Vagina (tissue), 2 donors: ENCODE measurements at regions not wholly inside any gene's neighbourhood (a gene's known extent, or its start where the extent isn't known, plus 50 kb on each side); places are given as distances from the start of the nearest gene placed in this dataset.

Source experiments
- DNase-seq, 2 donors: peaks; one replicate each; pipeline ENCODE4 v3.0.0-alpha.2; 2017; ENCODE audit errors: extremely low spot score in 2 of 2
- H3K27ac ChIP-seq: fragments of 200-600 bp; sonication (generic); one replicate; pipeline ENCODE4 v1.5.1; 2019
- H3K27me3 ChIP-seq: fragments of 200-600 bp; sonication (generic); one replicate; pipeline ENCODE4 v1.5.1; 2019
- H3K36me3 ChIP-seq, 2 donors: fragments of 200-600 bp; sonication (generic); one replicate each; pipeline ENCODE4 v1.5.1; 2017 to 2019
- H3K4me1 ChIP-seq: fragments of 200-600 bp; sonication (generic); one replicate; pipeline ENCODE4 v1.5.1; 2019
- H3K4me3 ChIP-seq, 2 donors: fragments of 200-600 bp; sonication (generic); 1 replicate in 1 of 2; 2 replicates in 1 of 2; pipeline ENCODE4 v1.5.1; 2016 to 2019
- H3K9me3 ChIP-seq: fragments of 200-600 bp; sonication (generic); one replicate; pipeline ENCODE4 v1.5.1; 2019
- POLR2A ChIP-seq, 2 donors: fragments of 450-650 bp; IDR thresholded peaks; one replicate each; pipeline ENCODE4 v1.6.1; 2017; ENCODE audit warnings: antibody characterized with exemption in 2 of 2, mild to moderate bottlenecking in 2 of 2, moderate library complexity in 2 of 2
- POLR2AphosphoS5 ChIP-seq, 2 donors: sonication (generic); formaldehyde crosslinking; IDR thresholded peaks; one replicate each; pipeline ENCODE4 v1.9.0; 2017; ENCODE audit warnings: antibody characterized with exemption in 2 of 2, mild to moderate bottlenecking in 2 of 2, low read depth in 1 of 2; ENCODE audit not compliant: insufficient read depth in 1 of 2
- intact Hi-C: fragments of 100-400 bp; cut with DNase I; formaldehyde crosslinking; loops from one replicate; pipeline ENCODE4 v1.15.1; 2023
- TF ChIP-seq, protein P1 (sequence below), 3 experiments: fragments of 450-650 bp in 2 of 3; fragments of 200-600 bp in 1 of 3; sonication (generic) in 1 of 3; IDR thresholded peaks; one replicate each; pipeline ENCODE4 v1.5.1; 2017 to 2019; ENCODE audit warnings: antibody characterized with exemption in 3 of 3, mild to moderate bottlenecking in 2 of 3, moderate library complexity in 2 of 3

DNA sequence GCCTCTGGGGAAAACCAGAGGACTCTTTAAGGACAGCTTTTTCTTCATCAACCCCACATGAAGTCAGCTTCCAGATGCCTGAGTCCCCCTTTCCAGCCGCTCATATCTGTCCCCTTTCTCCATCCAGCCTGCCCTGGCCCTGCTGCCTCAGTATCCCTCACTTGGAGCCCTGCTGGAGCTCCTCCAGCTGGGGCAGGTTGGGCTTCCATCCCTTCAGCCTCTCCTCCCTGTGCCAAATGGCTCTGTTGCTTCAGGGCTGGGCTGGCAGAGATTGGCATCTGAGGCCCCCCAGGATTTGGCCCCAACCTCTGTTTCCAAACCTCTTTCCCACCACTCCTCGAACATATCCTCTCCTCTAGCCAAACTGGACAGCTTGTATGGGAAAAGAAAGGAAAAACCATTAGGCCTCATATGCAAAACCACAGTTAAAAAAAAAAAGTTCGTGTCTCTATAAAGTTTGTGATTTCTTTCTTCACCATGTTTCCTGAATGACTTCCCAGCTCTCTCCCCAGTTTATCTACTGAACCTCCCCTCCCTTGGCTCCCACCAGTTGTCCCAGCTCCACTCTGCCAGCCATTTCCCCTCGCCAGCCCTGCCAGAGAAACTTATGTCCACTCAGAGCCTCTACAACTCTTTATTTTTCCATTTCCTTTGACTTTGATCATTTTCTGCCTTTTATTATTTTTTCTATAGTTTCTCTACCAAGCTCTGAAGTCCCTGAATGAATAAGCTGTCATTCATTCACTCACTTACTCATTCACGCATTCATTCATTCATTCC lies 217.9 kb downstream of the FOXD2 start:
- H3K36me3 ChIP-seq: no peaks in the 10 kb centered on the region
- intact Hi-C loops: no loop called here
- no peaks in the 10 kb centered on the region for H3K27me3 ChIP-seq
- no peak for TF ChIP-seq POLR2AphosphoS5 (IDR thresholded peaks at IDR 0.05; ENCODE audit: insufficient read depth in 1 of 2, low read depth in 1 of 2)
- TF ChIP-seq, protein P1, sequence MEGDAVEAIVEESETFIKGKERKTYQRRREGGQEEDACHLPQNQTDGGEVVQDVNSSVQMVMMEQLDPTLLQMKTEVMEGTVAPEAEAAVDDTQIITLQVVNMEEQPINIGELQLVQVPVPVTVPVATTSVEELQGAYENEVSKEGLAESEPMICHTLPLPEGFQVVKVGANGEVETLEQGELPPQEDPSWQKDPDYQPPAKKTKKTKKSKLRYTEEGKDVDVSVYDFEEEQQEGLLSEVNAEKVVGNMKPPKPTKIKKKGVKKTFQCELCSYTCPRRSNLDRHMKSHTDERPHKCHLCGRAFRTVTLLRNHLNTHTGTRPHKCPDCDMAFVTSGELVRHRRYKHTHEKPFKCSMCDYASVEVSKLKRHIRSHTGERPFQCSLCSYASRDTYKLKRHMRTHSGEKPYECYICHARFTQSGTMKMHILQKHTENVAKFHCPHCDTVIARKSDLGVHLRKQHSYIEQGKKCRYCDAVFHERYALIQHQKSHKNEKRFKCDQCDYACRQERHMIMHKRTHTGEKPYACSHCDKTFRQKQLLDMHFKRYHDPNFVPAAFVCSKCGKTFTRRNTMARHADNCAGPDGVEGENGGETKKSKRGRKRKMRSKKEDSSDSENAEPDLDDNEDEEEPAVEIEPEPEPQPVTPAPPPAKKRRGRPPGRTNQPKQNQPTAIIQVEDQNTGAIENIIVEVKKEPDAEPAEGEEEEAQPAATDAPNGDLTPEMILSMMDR (IDR thresholded peaks at IDR 0.05): no peak
- no peak for TF ChIP-seq POLR2A (IDR thresholded peaks at IDR 0.05)
- DNase-seq: peak in 1 of 2 donors; percentile 85
- peaks cover 5% of the 10 kb centered on the region for H3K4me1 ChIP-seq
- H3K9me3 ChIP-seq: no peaks in the 10 kb centered on the region
- no peak overlapping the region for H3K27ac ChIP-seq
- H3K4me3 ChIP-seq: no peak overlapping the region

DNA sequence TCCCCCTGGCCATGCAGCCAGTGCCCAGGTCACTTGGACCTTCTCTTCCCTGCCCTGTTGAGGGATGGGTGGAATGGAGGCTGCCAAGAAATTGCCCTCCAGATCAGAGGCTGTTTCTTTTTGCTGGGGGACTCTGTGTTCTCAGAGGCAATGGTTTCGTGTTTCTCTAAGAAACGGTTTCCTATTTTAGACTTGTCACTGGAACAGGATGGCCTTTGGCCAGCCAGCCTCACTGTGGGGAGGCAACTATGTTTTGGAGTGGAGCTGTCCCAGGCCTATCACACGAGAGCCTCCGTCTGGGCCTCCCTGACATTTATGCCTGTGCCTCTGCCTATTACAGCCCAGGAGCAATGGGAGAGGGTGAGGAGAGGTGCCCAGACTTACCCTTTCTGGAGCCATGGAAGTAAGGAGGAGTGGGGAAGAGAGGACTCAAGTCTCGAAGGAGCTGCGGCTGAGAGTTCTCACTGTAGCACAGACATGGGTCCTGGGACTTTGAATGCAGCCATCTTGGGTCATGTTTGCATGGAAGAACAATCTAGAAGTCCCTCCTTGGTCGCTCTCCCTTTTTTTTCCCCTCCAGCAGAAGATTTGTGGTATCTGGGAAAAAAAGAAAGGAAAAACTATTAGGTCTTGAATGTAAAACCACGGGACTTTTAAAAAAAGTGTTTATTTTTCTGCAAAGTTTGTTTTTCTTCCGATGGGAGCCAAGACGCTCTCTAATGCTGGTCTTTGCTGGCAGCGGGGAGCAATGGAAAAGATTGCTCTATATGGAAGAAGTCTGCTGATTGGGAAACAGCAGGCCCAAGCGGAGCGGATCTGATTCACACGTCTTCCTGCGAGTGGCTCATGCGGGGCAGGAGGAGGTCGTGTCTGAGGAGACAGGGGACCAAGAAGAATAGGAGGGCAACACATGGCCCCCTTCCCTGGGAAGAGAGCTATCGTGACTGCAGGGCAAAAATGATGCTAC lies 219.2 kb downstream of the FOXD2 start:
- DNase-seq: peak in 1 of 2 donors; percentile 70
- Histone ChIP-seq H3K36me3 (no peaks in the 10 kb centered on the region), H3K9me3 (no peaks in the 10 kb centered on the region), H3K27me3 (no peaks in the 10 kb centered on the region), H3K4me1 (peaks cover 4% of the 10 kb centered on the region), H3K27ac (peak overlapping the region; percentile 18), H3K4me3 (no peak overlapping the region)
- TF ChIP-seq POLR2AphosphoS5 (IDR thresholded peaks at IDR 0.05; ENCODE audit: insufficient read depth in 1 of 2, low read depth in 1 of 2): peak in 1 of 2 donors; percentile 15
- TF ChIP-seq, protein P1 (IDR thresholded peaks at IDR 0.05): no peak
- intact Hi-C loops: no loop called here

DNA sequence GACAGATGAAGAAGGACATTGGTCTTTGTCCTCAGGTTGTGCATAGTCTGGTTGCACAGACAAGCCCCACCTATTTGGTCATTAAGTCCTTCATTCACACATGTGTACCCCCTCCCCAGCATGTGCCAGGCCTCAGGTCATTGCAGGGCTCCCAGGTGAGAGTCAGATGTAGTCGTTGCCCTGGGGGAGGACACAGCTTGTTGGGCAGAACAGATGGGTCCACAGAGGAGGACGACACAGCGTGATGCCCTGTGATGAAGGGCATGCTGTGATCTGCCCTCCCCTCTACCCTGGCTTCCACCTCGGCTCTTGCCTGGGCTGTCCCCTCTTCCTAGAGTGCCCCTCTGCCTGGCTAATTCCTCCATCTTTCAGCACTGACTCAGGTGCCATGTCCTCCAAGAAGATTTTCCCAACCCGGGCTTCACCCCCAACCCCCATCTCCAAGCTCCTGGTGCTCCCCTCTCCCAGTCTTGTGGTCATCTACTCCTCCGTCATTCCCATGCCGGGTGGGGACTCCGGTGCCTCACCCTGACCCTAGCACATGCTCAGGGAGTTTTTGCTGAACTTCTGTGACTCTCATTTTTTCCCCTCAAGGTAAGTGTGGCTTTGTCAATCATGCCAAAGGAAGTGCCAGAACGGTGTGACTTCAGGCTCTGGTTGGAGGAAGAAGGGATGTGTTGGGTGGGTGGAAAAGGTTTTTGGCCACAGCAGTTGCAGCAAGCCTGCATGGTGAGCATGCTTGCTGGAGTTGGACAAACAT lies 220.5 kb downstream of the FOXD2 start:
- TF ChIP-seq POLR2A (IDR thresholded peaks at IDR 0.05) (no peak), POLR2AphosphoS5 (IDR thresholded peaks at IDR 0.05; ENCODE audit: insufficient read depth in 1 of 2, low read depth in 1 of 2) (no peak)
- Histone ChIP-seq H3K9me3 (no peaks in the 10 kb centered on the region), H3K27ac (no peak overlapping the region), H3K36me3 (no peaks in the 10 kb centered on the region), H3K4me3 (no peak overlapping the region), H3K27me3 (no peaks in the 10 kb centered on the region), H3K4me1 (no peaks in the 10 kb centered on the region)
- intact Hi-C loops: no loop called here
- no peak for DNase-seq

DNA sequence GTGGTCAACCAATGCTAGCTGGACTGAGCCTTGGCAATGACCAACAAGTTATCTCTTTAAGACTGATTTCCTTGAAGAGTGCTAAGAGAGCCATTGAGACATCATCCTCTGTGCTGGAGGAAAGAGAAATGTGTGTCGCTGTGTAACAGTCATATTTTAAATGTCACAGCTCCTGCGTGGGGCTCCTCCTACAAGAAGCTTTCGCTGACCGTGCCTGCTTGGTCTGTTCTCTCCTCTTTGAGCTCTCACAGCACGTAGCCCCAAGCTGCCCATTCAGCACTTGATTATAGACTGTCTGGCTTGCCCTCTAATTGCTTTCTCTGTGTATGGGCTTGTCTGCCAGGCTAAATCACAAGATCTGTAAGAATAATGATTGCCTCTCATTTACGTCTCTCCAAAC lies 221.3 kb downstream of the FOXD2 start:
- intact Hi-C loops: no loop called here
- no peak for DNase-seq
- Histone ChIP-seq H3K4me1 (no peaks in the 10 kb centered on the region), H3K4me3 (no peak overlapping the region), H3K27me3 (no peaks in the 10 kb centered on the region), H3K27ac (no peak overlapping the region), H3K36me3 (no peaks in the 10 kb centered on the region), H3K9me3 (no peaks in the 10 kb centered on the region)
- TF ChIP-seq POLR2A (IDR thresholded peaks at IDR 0.05): no peak
- TF ChIP-seq, protein P1 (IDR thresholded peaks at IDR 0.05): no peak
- no peak for TF ChIP-seq POLR2AphosphoS5 (IDR thresholded peaks at IDR 0.05; ENCODE audit: insufficient read depth in 1 of 2, low read depth in 1 of 2)

DNA sequence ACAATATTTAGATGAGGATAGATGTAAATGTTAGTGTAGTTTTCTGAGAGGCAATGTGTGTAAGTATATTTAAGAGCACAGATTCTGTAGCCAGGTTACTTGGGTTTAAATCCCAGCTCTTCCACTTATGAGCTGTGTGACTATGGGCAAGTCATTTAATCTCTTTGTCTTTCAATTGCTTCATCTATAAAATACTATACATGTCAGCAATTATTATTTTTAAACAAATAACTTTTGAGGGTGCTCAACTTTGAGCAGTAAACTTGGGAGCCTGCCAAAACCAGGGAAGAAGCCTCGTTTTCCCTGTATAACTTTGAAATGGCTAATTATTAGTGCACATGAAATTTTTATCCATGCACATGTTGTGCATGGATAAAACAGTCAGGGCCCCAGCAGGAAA lies 222.8 kb downstream of the FOXD2 start:
- H3K4me1 ChIP-seq: no peaks in the 10 kb centered on the region
- H3K27me3 ChIP-seq: no peaks in the 10 kb centered on the region
- intact Hi-C loops: no loop called here
- no peaks in the 10 kb centered on the region for H3K9me3 ChIP-seq
- TF ChIP-seq POLR2A (IDR thresholded peaks at IDR 0.05) (no peak), POLR2AphosphoS5 (IDR thresholded peaks at IDR 0.05; ENCODE audit: insufficient read depth in 1 of 2, low read depth in 1 of 2) (no peak)
- TF ChIP-seq, protein P1 (IDR thresholded peaks at IDR 0.05): no peak
- no peak for DNase-seq
- no peaks in the 10 kb centered on the region for H3K36me3 ChIP-seq
- H3K4me3 ChIP-seq: no peak overlapping the region
- no peak overlapping the region for H3K27ac ChIP-seq
